GM13976 (cell line): ENCODE measurements at regions not wholly inside any gene's neighbourhood (a gene's known extent, or its start where the extent isn't known, plus 50 kb on each side); places are given as distances from the start of the nearest gene placed in this dataset.

Experiments used
- DNase-seq: peaks from one replicate; pipeline ENCODE4 v3.0.0; 2012; ENCODE audit warnings: low spot score
- in situ Hi-C: fragments of 300-500 bp; cut with MboI; formaldehyde crosslinking; loops from one replicate; pipeline ENCODE4 v1.12.0; 2022; ENCODE audit warnings: low sequenced_read_pairs, mixed read lengths, inconsistent platforms; ENCODE audit not compliant: unreplicated experiment
- TF ChIP-seq, protein P1 (sequence below): IDR thresholded peaks from 2 replicates; pipeline ENCODE4 v1.5.1; 2012; ENCODE audit warnings: borderline replicate concordance, mild to moderate bottlenecking; ENCODE audit not compliant: insufficient read depth; ENCODE audit errors: extremely low read depth, missing control alignments, control extremely low read depth

DNA sequence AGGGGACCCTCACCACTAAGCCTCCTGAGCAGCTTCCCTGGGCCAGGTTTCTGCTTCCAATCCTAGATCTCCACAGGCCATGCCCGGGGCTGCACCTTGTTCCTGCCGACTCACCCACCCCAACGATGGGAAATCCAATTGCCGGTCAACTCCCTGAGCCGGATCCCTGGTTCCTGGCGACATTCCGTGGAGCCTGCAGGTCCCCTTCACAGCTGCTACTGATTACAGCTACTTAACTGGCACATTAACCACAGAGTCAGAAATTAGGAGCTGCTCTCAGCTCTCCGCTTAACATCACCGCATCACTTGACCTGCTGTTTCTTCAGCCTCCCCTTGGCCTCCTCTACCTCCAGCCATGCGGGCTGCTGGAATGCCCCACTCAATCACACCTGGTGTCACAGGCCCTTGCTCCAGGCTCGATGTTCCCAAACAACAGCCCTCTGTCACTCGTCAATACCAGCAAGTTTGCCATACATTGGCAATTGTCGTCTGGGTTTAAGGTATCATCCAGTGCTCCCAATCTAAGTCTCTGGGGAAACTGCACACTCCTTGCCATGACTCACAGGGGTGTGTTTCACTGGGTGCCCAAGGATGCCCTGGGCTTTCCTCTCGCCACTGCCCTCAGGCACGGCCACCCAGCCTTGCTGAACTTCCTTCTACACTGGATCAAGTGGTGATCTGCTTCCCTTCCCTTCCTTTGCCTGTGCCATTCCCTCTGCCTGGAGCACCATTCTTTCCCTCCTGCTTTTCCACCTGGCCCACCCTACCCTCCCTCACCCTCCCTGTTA lies 181.0 kb downstream of the MN1 start:
- no peak for DNase-seq
- TF ChIP-seq, protein P1, sequence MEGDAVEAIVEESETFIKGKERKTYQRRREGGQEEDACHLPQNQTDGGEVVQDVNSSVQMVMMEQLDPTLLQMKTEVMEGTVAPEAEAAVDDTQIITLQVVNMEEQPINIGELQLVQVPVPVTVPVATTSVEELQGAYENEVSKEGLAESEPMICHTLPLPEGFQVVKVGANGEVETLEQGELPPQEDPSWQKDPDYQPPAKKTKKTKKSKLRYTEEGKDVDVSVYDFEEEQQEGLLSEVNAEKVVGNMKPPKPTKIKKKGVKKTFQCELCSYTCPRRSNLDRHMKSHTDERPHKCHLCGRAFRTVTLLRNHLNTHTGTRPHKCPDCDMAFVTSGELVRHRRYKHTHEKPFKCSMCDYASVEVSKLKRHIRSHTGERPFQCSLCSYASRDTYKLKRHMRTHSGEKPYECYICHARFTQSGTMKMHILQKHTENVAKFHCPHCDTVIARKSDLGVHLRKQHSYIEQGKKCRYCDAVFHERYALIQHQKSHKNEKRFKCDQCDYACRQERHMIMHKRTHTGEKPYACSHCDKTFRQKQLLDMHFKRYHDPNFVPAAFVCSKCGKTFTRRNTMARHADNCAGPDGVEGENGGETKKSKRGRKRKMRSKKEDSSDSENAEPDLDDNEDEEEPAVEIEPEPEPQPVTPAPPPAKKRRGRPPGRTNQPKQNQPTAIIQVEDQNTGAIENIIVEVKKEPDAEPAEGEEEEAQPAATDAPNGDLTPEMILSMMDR: no peak
- in situ Hi-C loops: no loop called here

DNA sequence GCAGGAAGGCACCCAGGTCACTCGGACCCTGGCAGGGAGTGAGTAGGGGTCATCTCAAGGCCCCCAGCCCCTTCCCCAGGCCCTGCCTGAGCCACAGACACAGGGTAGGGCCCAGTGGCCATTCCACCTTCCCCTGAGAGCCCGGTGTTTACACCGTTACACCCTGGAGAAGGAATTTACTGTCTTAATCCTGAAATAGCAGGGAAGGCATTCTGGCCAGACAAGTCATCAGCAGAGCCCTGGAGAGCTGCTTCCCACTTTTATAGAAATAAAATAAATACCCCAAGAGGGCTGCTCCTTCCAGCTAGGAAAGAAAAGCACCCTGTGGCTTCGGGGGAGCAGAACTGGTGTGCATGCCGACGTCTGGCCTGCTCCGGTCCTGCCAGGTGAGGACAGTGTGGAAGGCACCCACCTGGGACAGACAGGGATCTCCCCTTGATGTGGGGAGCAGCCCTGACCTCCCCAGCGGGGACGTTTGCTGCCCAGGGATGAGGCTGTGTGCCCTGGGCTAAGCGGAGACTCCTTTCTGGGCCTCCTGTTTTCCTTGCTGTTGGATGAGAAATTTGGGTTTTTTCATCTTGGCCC lies 180.0 kb downstream of the MN1 start:
- in situ Hi-C loops: no loop called here
- TF ChIP-seq, protein P1: no peak

DNA sequence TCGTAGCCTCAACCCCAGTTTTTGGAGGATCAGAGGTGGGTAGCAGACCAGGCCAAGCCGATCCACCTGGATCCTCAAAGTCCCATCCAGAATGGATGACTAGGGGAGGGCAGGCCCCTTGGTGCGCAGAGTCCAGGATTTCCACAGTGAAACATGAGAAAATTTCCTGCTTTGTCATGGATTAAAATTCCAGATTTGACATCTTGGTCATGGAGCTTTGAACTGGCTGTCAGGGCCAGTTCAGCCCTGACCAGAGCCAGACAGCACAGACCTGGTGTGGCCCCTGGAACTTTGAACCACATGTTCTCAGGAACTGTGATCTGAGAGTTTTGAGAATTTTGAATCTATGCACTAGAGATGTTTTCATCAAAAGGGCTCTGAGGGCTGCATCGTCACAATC lies 177.5 kb downstream of the MN1 start:
- TF ChIP-seq, protein P1: no peak
- DNase-seq: no peak
- in situ Hi-C loops: no loop called here

More for the DNA sequence above, 180.0 kb downstream of the MN1 start:
- no peak for DNase-seq

DNA sequence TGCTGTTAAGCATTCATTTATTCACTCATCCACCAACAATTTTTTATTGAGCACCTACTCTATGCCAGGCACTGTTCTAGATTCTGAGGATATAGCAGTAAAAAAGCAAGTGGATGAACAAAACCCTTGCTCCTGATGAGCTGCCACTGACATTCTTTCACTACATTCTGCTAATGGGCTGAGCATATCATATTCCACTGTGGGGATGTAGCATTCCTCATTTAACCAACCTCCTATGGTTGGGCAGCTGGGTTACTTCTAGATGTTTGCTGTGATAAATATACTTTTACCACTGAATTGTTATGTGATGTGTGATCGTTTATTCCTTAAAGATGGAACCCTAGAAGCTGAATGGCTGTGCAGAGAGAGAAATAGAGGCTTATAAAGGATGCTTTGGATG lies 176.9 kb downstream of the MN1 start:
- TF ChIP-seq, protein P1: no peak
- in situ Hi-C loops: no loop called here
- no peak for DNase-seq

DNA sequence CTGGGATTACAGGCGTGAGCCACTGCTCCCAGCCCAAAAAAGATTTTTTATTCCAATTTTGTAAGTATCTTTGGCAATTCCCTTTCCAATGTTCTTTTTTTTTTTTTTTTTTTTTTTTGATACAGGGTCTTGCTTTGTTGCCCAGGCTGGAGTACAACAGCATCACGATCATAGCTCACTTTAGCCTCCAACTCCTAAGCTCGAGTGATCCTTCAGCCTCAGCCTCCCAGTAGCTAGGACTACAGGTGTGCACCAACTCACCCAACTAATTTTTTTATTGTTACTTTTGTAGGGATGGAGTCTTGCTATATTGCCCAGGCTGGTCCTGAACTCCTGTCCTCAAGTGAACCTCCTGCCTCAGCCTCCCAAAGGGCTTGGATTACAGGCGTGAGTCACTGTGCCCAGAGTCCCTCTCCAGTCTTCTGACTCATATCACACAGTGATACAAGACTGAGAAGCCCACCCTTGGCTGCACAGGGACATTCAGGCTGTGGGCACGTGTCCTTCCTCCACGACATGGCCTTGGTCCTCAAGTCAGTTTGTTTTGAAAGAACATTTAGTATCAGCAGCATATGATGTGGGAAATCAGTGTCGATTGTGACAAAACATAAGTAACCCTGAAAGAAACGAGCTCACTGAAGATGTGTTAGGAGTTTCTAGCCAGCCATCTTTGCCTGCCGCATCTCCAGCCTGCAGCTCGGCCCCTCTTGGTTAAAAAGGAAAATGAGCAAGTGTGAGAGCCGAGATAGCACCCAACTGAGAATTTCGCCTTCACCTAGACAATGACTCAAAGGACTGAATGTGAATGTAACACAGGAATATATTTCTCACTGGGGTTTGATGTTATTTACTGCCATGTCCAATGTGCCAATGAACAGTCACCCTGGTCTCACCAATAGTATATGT lies 175.5 kb downstream of the MN1 start:
- in situ Hi-C loops: no loop called here
- no peak for DNase-seq

DNA sequence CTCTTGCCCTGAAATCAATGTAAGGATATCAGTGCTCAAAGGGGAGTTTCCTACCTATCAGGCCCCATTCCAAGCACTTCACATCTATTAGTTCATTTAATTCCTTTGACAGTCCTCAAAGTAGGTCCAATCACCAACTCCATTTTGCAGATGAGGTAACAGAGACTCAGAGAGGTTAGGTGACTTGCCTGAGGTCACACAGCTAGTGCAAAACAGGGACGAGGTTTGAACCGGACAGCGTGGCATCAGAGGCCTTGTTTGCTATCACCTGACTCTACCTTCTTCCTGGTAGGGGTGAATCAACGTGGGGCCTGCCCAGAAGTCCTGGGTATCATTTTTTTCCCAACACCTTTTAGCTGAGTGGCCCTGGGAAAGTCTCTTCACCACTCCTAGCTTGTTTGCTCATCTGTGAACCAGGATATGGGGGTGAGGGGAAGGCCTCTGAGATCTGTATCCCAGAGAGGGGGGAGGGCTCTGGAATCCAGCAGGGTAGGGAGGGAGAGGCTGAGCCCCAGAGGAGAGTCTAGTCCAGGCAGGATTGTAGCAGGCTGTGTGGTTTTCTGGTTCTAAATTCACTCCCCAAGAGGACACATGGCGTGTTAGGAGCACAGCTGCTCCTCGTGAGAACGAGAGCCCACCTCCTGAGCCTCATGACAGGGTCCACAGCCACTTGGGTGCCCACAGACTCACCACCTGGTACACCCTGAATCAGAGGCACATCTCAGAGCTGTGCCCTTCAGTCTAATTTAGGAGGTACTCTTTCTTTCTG lies 174.7 kb downstream of the MN1 start:
- DNase-seq: no peak
- in situ Hi-C loops: no loop called here
- TF ChIP-seq, protein P1: no peak

More for the DNA sequence above, 175.5 kb downstream of the MN1 start:
- TF ChIP-seq, protein P1: no peak
